GM19324 (cell line): ENCODE measurements at regions not wholly inside any gene's neighbourhood (a gene's known extent, or its start where the extent isn't known, plus 50 kb on each side); places are given as distances from the start of the nearest gene placed in this dataset.

Source experiments
- ATAC-seq: cut with Tn5 transposase; IDR thresholded peaks from one replicate; pipeline ENCODE4 v1.9.1; 2021; ENCODE audit warnings: mild to moderate bottlenecking, moderate library complexity; ENCODE audit not compliant: unreplicated experiment, low FRiP score

GRCh38 chr3:174639406-174639805 is 219.7 kb upstream of the NAALADL2 start:
- ATAC-seq = no peak

DNA sequence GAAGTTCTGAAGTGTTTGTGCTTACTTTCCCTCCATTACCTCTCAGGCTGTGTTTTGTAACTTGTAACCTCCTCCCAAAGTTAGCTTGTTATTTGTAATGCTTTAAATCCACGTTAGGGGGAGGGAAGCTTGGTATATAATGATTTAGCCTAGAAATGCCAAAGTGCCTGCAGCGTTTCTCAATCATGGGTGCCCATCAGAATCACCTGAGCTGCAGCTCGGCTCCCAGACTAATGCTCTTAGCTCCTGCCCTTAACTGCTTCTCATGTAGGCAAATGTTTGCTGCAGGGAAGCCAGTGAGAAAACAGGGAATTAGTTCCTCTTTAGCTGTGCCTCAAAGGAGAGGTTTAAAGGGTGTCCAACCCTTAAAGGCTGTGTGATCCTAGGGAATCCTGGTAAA is 219.2 kb upstream of the NAALADL2 start:
- ATAC-seq = no peak

DNA sequence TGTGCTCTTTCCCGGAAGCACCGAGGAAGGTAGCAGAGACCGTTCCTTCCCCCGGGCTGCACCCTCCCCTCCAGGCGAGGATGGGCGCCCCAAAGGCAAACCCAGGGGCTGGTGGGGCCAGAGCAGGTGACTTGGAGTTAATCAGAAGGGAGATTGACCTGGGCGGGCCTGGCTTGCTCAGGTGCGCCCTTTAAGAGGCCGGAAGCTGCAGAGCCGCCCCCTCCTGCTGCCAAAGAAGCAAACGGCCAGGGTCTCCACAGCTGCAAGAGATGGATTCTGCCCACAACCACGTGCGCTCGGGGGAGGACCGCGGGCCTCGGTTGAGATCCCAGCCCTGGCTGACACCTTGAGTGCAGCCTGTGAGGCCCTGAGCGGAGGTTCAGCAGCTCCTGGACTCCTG is 218.2 kb upstream of the NAALADL2 start:
- no peak for ATAC-seq

DNA sequence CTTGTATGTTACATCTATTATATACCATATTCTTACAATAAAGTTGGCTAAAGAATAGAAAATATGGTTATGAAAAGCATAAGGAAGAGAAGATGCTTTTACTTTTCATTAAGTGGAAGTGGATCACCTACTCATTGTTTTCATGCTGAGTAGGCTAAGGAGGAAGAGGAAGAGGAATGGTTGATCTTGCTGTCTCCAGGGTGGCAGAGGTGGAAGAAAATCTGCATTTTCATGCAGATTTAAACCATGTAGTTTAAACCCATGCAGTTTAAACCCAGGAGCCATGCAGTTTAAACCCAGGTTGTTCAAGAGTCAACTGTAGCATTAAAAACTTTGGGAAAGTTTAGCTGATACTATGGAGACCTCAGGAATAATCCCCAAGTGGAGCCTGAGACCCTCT is 214.8 kb upstream of the NAALADL2 start:
- ATAC-seq = no peak

- ATAC-seq = no peak
These were observed 207.2 kb upstream of the NAALADL2 start for GRCh38 chr3:174651951-174652350.

GRCh38 chr3:174659511-174659910 is 199.6 kb upstream of the NAALADL2 start:
- ATAC-seq = no peak

DNA sequence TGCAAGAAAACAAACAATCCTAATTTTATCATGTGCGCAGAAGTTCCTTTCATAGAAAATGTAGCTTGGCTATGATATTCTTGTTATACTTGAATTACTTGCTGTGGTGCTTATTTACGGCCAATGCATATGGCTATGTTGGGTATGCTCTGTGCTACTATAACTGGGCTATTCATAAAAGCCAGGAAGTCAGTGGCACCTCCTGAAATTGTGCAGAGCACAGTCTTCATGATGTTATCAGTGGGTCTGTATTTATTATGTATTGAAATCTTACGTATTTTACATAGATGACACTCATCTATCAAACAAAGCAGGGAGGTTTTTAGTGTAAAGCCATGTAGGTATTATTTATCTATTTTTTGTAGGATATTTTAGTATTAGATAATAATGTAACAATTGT is 196.5 kb upstream of the NAALADL2 start:
- ATAC-seq = no peak

DNA sequence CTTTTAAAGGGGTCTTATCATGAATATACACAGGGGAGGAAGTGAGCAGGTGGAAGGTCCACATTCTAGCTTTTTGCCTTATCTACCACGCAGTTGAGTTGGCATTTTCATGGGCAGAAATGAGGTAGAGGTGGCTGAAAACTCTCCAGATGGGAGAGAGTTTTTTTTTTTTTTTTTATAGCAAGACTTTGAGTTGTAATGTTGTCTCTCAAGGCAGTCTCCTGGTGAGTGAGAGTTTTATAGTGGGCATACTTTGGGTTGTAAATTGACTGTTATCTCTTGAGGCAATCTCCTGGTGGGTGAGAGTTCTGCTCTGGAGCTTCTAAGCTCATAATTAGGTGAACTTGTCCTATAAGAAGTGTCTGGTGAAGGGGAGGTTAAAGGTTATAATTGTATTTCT is 191.7 kb upstream of the NAALADL2 start:
- ATAC-seq = no peak

DNA sequence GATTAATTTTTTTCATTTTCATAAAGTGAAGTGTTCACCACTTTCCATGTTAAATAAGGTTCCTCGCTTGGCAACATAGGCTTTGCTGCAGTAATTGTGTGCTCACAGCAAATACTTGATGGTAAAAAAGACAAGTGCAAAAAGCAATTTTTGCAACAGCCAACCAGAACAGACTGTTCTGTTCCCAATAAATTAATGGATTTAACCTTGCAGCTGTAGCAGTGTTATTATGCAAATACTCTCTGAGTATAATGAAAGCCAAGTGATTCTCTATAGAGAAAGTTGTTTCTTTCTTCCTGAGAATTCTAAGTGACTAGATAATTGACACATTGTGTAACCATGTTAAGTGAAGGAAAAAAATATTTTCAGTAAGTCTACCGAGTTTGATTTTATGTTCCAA is 183.7 kb upstream of the NAALADL2 start:
- no peak for ATAC-seq

GRCh38 chr3:174681784-174682183 is 177.3 kb upstream of the NAALADL2 start:
- ATAC-seq = no peak

GRCh38 chr3:174685796-174686195 is 173.3 kb upstream of the NAALADL2 start:
- ATAC-seq = no peak

DNA sequence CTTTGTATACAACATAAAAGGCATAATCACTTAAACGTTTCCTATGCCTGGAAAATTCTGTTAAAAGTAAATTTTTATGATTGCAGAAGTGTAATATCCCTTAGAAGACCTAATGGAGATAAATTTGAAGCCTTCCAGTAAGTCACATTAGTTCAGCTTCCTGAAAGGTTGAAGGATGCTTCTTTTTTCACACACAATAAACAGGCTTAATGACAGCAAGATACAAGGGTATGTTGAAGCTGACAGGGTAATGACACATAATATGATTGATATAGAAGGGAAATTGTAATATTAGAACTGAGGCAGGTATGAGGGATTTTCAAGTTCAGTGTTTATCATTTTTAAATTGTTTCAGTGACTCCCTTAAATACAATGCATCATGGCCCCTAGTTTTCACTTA is 161.8 kb upstream of the NAALADL2 start:
- no peak for ATAC-seq

DNA sequence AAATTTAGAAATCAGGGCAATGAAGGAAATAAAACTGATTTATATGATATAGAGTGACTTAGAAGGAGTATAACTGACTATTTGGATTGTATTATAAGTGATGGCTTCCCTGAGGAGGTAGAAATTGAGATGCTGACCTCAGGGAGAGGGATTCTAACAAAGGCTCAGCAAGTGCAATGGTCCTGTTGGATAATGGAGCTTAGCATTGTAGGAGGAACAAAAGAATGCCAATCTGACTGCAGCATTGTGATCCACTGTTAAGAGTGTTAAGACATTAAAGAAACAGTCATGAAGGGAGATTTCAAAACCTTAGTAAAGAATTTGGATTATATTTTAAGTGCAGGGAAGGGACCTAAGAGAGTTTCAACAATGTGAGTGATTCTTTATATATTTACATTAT is 158.4 kb upstream of the NAALADL2 start:
- no peak for ATAC-seq

GRCh38 chr3:174710612-174711011 is 148.5 kb upstream of the NAALADL2 start:
- ATAC-seq = no peak

- no peak for ATAC-seq
These were observed 143.7 kb upstream of the NAALADL2 start for GRCh38 chr3:174715386-174715785.

DNA sequence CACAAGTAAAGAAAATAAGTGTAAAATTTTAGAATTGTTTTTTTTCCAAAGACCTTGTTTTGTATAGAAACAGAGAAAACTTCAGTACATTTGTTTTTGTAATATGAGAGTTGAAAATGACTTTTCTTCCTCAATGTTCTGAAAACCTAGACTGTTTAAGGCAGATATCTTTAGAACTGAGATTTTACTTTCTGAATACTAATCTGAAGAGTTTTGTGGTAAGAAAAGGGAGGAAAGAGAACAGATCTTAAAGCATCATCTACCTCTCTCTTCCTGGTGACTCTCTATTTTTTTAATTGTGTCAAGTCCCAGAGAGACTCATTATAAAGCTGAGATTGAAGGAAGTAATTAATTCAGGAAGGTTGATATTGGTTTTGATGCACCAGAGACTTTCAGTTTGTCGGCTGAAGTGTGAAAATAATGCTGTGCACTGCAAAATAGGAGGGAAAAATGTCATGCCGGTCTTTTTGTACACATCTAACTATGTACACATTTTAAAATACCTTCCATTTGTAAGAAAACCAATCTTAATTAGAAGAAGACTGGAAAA is 142.1 kb upstream of the NAALADL2 start:
- no peak for ATAC-seq

DNA sequence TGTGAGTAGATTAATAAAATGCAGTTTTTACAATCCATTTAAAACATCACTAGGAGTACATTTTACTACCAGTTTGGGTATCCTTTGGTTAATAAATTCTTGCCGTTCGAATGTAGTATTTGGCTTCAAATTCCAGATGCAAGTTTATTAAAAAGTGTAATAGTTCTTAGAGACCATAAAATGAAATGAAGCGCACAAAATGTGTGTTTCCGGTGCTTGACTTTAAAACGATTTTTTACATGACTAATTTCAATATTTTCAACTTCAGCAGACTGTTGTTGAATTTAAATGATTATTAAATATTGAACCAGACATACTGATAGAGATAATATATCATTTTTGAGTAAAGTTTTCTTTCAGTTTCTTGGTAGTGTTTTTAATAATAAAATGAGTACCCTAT is 138.4 kb upstream of the NAALADL2 start:
- ATAC-seq = no peak

DNA sequence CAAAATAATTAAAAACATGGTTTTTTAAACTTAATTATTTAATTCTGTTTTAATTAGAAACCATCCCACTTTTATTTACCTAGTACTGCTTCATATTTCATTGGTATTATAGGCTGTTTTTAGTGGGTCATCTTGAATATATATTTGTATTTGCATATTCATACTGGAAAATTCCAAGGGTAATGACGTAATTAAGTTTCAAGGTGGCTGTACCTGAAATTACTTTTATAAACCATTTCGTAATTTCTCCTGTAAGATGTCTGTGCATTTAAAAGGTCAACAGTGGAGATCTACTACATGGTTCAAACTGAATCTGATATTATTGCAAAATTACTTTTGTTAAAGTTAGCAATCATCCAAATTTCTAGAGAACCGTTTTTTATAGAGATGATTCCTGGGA is 133.8 kb upstream of the NAALADL2 start:
- no peak for ATAC-seq

DNA sequence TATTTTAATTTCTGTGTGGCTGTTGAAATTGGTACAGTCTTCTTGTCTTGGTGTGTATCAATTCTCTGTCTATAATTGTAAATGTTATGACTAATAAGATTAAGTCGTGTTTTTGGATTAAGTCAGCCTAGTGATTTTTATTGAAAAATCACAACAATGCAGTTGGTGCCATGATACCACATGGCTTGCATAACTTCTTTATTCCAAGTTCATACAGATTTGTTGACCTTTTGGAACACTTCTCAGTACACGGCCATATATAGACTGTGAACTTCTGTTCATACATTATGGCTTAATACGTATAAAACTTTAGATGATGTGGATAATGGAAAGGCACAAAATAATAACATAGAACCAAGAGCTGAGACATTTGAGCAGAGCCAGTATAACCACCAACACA is 121.2 kb upstream of the NAALADL2 start:
- ATAC-seq = no peak

DNA sequence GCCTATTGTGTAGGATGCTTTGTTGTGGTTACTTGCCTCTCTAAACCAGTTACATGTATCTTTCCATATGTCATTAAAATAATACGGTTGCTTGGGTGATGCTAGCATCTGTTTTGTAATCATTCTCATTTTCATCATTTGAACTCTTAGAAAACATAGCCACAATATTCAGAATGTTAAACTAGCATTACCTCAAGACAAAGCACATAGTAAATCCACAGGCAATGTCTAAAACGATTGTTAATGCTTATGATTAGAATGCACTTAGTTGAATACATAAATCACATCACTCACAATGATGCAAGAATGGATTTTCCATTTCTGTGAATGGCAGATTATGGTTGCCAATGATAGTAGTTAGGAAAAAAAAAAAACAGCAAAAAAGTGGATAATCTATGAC is 110.0 kb upstream of the NAALADL2 start:
- ATAC-seq = no peak

DNA sequence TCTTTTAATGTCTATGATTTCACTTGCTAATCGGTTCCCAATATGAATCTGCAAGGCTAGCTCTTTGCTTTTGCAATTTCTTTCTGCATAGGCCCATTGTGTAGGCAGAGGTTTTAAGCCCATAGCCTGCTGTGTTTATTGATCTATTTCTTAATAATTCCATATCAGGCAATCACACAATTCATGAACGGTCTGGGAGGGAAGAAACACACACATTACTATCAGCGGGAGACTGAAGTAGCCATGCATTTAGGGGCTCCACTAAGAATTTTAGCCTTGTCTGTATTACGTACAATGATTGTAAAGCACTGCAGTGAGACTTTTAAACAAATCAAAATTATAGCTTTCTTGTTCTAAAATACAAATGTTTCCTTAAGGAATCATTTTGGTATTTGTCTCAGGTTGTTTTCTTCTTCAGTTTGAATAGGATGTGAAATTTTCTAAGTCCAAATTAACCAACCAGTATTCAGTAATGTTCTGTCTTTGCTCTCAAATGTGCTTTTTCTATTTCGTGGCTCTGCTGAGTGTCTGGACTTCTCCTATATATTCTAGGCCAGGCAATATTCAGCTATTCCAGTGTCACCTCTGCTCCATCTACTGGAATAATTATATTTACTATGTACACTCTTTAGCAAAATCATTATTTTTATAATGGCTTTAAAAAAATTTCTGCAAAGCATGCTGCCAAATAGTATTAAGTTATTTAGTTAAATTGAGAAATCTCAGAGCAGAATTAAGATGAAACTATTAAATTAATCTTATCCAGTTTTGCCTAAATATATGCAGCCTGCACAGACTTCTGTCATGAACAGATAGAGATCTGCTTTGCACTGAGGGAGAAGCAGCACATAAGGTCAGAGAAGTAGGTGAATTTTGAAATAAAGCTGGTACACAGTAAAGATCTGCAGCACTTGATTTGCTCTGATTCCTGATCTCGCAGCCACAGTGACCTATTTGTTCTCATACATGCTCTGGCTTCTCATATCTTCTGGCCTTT is 103.0 kb upstream of the NAALADL2 start:
- no peak for ATAC-seq

- no peak for ATAC-seq
These were observed 100.2 kb upstream of the NAALADL2 start for GRCh38 chr3:174758943-174759342.
